ENCODE measurements at regions not wholly inside any gene's neighbourhood (a gene's known extent, or its start where the extent isn't known, plus 50 kb on each side); places are given as distances from the start of the nearest gene placed in this dataset.

DNA sequence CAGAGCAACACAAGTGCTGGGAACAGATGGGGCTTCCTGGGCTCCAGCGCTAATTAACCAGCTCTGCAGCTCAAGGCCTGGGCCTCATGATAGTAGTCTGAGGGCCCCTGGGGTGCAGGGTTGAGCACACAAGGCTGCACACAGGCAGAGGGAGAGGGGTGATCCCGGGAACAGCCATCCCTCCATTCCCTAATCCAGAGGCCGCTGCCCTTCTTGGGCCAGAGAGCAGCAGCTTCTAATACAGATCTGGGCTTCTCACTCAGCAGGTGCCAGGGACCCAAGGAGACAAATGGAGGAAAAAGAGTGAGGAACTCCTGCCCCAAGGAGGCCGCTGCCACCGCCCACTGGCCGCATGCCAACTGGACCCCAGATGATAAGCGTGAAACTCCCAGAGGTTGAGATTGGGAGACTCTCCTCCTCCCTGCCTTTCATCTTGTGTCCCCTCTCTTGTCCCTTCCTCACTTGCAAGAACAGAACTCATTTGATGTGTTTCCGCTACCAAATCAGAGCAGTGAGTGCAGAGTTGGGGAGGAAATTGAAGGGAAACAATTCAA is 58.0 kb upstream of the IFNAR2 start:
- FAIRE-seq (no peak), DNase-seq (ENCODE audit: insufficient read length, low spot score) (peak; percentile 26)
- TF ChIP-seq, protein P1, sequence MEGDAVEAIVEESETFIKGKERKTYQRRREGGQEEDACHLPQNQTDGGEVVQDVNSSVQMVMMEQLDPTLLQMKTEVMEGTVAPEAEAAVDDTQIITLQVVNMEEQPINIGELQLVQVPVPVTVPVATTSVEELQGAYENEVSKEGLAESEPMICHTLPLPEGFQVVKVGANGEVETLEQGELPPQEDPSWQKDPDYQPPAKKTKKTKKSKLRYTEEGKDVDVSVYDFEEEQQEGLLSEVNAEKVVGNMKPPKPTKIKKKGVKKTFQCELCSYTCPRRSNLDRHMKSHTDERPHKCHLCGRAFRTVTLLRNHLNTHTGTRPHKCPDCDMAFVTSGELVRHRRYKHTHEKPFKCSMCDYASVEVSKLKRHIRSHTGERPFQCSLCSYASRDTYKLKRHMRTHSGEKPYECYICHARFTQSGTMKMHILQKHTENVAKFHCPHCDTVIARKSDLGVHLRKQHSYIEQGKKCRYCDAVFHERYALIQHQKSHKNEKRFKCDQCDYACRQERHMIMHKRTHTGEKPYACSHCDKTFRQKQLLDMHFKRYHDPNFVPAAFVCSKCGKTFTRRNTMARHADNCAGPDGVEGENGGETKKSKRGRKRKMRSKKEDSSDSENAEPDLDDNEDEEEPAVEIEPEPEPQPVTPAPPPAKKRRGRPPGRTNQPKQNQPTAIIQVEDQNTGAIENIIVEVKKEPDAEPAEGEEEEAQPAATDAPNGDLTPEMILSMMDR (IDR thresholded peaks at IDR 0.05; ENCODE audit: insufficient read depth, missing control alignments): no peak

DNA sequence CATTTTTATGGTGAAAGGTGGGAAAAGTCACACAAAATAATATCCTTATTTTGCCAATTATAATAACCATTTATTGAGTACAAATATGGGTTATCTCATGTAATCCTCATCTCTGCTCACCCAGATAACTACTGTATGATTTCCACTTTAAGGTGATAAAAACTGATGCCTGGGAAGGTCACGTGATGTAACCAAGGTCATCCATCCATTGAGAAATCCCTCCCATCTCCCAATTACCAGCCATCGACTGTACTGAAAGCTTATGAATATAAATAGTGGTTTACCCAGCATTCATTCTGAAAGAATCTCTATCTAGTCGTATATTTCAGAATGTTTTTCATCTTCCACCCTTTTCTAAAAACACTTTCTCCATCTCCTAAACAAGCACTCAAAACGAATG is 55.0 kb upstream of the IFNAR2 start:
- TF ChIP-seq, protein P1 (IDR thresholded peaks at IDR 0.05; ENCODE audit: insufficient read depth, missing control alignments): no peak
- FAIRE-seq (no peak), DNase-seq (ENCODE audit: insufficient read length, low spot score) (no peak)
